ENCODE measurements at regions not wholly inside any gene's neighbourhood (a gene's known extent, or its start where the extent isn't known, plus 50 kb on each side); places are given as distances from the start of the nearest gene placed in this dataset.
A peak's percentile ranks its signal among the peaks of the same experiment; 100 is the strongest.
"Not testable (repeated sequence)": the region's sequence is repeated elsewhere in the genome, so short reads cannot be mapped to it uniquely, and the experiment has no call there.

DNA sequence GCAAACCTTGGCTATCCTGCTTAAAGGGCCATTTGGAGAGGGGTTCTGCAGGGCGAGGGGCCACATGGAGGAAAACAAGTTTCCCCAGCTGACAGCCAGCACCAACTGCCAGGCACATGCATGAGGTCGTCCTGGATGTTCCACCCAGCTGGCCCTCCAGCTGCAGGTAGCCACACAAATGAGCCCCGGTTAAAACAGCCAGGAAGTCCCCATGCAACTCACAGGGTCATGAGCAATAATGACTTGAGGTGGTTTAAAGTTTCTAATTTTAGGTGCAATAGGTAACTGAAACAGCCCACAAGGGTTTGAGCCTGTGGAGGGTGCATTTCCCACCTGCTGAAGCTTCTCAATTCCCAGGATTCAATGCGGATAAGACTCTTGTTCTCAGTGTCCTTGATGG, 160.8 kb upstream of the CCZ1B start:
- not testable (repeated sequence) for H3K4me3 ChIP-seq, H3K27ac ChIP-seq

- H3K4me3 ChIP-seq, H3K27ac ChIP-seq: not testable (repeated sequence)
These were observed 162.5 kb upstream of the CCZ1B start for GRCh38 chr7:6988608-6989007.

- H3K4me3 ChIP-seq = not testable (repeated sequence)
- H3K27ac ChIP-seq = peak overlapping the region in 4 of 21 experiments; percentile 27 to 62 (median 40)
These were observed 163.9 kb upstream of the CCZ1B start for GRCh38 chr7:6989968-6990367.

- Histone ChIP-seq H3K27ac (peak overlapping the region in 9 of 21 experiments; percentile 12 to 65 (median 46)), H3K4me3 (peak overlapping the region in 1 of 7 experiments; percentile 21)
These were observed 164.5 kb upstream of the CCZ1B start for GRCh38 chr7:6990426-6991152.

- peak overlapping the region in 1 of 7 experiments; percentile 21 for H3K4me3 ChIP-seq
These were observed 165.1 kb upstream of the CCZ1B start for GRCh38 chr7:6991169-6991611.

DNA sequence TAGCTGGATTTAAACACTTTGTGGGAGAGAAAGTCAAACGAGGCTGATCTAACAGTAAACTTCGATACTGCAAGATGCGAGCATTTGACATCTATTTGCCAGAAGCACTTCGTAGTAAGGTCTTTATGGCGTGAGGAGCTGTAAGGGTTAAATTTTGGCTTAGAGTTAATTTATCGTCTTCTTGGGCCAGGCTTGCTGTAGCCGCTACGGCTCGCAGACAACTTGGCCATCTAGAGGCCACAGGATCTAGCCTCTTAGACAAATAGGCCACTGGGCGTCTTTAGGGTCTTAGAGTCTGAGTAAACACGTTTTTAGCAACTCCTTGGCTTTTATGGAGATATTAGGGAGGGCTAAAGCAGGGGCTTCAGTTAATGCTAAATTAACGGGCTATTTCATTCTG, 165.6 kb upstream of the CCZ1B start:
- peak overlapping the region in 1 of 7 experiments; percentile 21 for H3K4me3 ChIP-seq
- H3K27ac ChIP-seq = peak overlapping the region in 9 of 21 experiments; percentile 5 to 67 (median 47)

More at GRCh38 chr7:6991169-6991611, 165.1 kb upstream of the CCZ1B start:
- H3K27ac ChIP-seq = peak overlapping the region in 11 of 21 experiments; percentile 5 to 67 (median 47)

GRCh38 chr7:6992133-6992532, 166.1 kb upstream of the CCZ1B start:
- H3K4me3 ChIP-seq = not testable (repeated sequence)
- H3K27ac ChIP-seq = peak overlapping the region in 3 of 21 experiments; percentile 5 to 65 (median 62)

GRCh38 chr7:6995026-6995425, 169.0 kb upstream of the CCZ1B start:
- H3K27ac ChIP-seq, H3K4me3 ChIP-seq: not testable (repeated sequence)

GRCh38 chr7:6995493-6996289, 169.6 kb upstream of the CCZ1B start:
- H3K27ac ChIP-seq = not testable (repeated sequence)

DNA sequence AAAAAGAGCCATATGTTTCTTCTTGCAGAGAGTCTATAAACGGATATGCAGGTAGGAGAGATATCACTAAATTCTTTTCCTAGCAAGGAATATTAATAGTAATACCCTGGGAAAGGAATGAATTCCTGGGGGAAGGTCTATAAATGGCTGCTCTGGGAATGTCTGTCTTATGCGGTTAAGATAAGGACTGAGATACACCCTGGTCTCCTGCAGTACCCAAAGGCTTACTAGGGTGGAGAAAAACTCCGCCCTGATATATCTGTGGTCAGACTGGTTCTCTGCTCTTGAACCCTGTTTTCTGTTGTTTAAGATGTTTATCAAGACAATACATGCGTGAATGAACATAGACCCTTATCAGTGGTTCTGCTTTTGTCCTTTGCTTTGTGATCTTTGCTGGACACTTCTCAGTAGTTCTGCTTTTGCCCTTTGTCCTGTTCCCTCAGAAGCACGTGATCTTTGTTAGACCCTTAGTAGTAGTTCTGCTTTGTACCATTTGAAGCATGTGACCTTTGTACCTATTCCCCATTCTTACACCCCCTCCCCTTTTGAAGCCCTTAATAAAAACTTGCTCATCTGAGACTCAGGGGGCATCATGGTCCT, 173.1 kb upstream of the CCZ1B start:
- not testable (repeated sequence) for H3K27ac ChIP-seq, H3K4me3 ChIP-seq

More at GRCh38 chr7:6995493-6996289, 169.6 kb upstream of the CCZ1B start:
- H3K4me3 ChIP-seq = not testable (repeated sequence)

- H3K27ac ChIP-seq = no peak overlapping the region
- no peak overlapping the region for H3K4me3 ChIP-seq
These were observed 176.5 kb upstream of the CCZ1B start for GRCh38 chr7:7002418-7003062.

- H3K4me3 ChIP-seq = no peak overlapping the region
- no peak overlapping the region for H3K27ac ChIP-seq
These were observed 177.0 kb upstream of the C1GALT1 start for GRCh38 chr7:7005303-7005702.

DNA sequence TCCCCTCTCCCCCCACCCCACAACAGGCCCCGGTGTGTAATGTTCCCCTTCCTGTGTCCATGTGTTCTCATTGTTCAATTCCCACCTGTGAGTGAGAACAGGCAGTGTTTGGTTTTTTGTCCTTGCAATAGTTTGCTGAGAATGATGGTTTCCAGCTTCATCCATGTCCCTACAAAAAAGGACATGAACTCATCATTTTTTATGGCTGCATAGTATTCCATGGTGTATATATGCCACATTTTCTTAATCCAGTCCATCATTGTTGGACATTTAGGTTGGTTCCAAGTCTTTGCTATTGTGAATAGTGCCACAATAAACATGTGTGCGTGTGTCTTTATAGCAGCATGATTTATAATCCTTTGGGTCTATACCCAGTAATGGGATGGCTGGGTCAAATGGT, 176.4 kb upstream of the C1GALT1 start:
- H3K4me3 ChIP-seq, H3K27ac ChIP-seq: not testable (repeated sequence)

- not testable (repeated sequence) for H3K27ac ChIP-seq, H3K4me3 ChIP-seq
These were observed 171.1 kb upstream of the C1GALT1 start for GRCh38 chr7:7011241-7011640.

- not testable (repeated sequence) for H3K4me3 ChIP-seq, H3K27ac ChIP-seq
These were observed 170.6 kb upstream of the C1GALT1 start for GRCh38 chr7:7011751-7012150.

DNA sequence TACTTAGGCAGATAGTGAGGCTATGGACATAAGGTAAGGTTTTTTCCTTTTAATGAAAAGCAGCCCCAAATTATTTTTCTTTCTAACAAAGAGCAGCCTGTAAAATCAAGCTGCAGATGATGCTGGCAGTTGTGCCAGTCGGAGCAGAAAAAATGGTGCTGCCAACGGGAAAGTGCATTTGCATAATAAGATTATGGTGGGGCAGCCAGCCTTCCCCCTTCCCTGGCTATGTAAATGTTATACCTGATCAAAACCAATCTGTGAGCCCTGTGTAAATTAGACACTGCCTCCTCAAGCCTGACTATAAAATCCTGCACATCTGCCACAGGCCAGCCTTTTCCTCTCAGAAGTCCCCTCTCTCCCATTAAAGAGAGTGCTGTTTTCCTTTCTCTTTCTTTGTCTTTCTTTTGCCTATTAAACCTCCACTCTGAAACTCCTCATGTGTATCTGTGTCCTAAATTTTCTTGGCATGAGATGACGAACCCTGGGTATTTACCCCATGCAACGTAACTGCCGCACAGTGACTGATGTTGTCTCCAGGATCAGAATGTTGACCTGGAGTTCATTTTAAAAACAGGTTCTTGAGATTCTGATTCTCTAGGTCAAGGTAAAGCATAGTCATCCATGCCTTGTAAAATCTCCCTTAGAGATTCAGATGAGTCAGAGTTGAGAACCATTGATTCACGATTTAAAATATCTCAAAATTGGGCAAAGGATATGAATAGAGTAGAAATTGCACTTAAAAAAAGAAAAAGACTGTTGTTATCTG, 167.3 kb upstream of the C1GALT1 start:
- H3K27ac ChIP-seq = no peak overlapping the region

DNA sequence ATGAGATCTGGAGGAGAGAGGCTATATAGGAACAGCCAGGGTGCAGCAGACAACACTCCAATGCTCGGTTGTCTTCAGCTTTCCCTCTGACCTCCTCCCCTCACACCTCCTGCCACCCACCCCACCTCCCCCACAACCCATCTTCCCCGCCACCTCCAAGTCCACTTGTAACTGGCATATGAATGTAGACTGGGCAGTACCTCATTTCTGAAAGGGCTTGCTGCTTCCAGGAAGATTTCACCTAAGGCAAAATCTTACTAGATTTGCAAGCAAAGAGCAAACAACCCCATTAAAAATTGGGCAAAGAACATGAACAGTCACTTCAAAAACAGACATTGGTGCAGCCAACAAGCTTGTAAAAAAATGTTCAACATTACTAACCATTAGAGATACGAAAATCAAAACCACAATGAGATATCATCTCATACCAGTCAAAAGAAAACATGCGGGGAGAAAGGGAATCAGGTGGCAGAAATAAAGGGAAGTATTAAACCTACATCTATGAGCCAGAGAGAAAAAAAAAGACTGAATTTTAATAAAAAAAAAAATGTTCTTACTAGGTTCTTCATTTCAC, 164.6 kb upstream of the C1GALT1 start:
- no peak overlapping the region for H3K27ac ChIP-seq
- no peak overlapping the region for H3K4me3 ChIP-seq

More for the DNA sequence above, 167.3 kb upstream of the C1GALT1 start:
- no peak overlapping the region for H3K4me3 ChIP-seq

- Histone ChIP-seq H3K4me3 (no peak overlapping the region), H3K27ac (no peak overlapping the region)
These were observed 164.1 kb upstream of the C1GALT1 start for GRCh38 chr7:7018290-7018689.

DNA sequence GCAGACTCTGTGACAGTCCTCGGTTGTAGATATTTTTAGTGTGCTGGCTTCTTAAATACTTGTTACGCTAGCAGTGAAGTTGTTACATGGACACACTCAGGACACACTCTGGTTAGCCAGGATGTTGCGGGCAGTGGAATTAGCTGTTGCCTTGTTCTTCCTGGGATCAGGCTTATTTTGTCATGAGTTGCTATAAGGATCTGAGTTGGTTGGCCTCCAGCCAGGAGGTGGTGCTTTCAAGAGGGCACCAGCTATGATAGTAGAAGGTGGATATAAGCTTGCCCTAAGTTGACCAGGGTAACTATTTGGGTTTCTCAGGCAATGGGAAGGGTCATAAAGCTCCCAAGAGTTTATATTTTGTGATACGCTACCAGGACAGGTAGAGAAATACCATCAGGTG, 150.1 kb upstream of the C1GALT1 start:
- H3K4me3 ChIP-seq = no peak overlapping the region

More for the DNA sequence above, 150.1 kb upstream of the C1GALT1 start:
- H3K27ac ChIP-seq = no peak overlapping the region

Measured in skin epidermis (tissue), 12 donors.